Stimulated activated CD8-positive, alpha-beta memory T cell treated with anti-CD3 and anti-CD28 coated beads, Interleukin-2, amount 100 ng/mL, for 48 hours (primary cell): ENCODE measurements at regions not wholly inside any gene's neighbourhood (a gene's known extent, or its start where the extent isn't known, plus 50 kb on each side); places are given as distances from the start of the nearest gene placed in this dataset.
"Not testable (repeated sequence)": the region's sequence is repeated elsewhere in the genome, so short reads cannot be mapped to it uniquely, and the experiment has no call there.

Source experiments
- DNase-seq, 2 donors: peaks; one replicate each; pipeline ENCODE4 v3.0.0-alpha.2; 2020; ENCODE audit warnings: low read depth in 2 of 2

GRCh38 chr2:194819367-194819766, 837.7 kb upstream of the SLC39A10 start:
- DNase-seq: no peak

- no peak for DNase-seq
Measured at GRCh38 chr2:194815475-194815874, 841.6 kb upstream of the SLC39A10 start.

GRCh38 chr2:194802589-194802988, 854.4 kb upstream of the SLC39A10 start:
- no peak for DNase-seq

- DNase-seq: not testable (repeated sequence)
Measured at GRCh38 chr2:194787071-194787470, 870.0 kb upstream of the SLC39A10 start.

GRCh38 chr2:194771394-194771793, 885.6 kb upstream of the SLC39A10 start:
- not testable (repeated sequence) for DNase-seq

- no peak for DNase-seq
Measured at GRCh38 chr2:194769030-194769429, 888.0 kb upstream of the SLC39A10 start.

- DNase-seq: no peak
Measured at GRCh38 chr2:194765723-194766122, 891.3 kb upstream of the SLC39A10 start.

- no peak for DNase-seq
Measured at GRCh38 chr2:194750926-194751325, 906.1 kb upstream of the SLC39A10 start.

- DNase-seq: no peak
Measured at GRCh38 chr2:194745557-194746146, 911.4 kb upstream of the SLC39A10 start.

GRCh38 chr2:194742706-194743105, 914.3 kb upstream of the SLC39A10 start:
- DNase-seq: no peak

GRCh38 chr2:194739217-194739616, 917.8 kb upstream of the SLC39A10 start:
- DNase-seq: no peak

GRCh38 chr2:194735837-194736542, 921.0 kb upstream of the SLC39A10 start:
- DNase-seq: no peak

- no peak for DNase-seq
Measured at GRCh38 chr2:194730266-194730665, 926.8 kb upstream of the SLC39A10 start.

- DNase-seq: no peak
Measured at GRCh38 chr2:194725169-194725568, 931.9 kb upstream of the SLC39A10 start.

- DNase-seq: no peak
Measured at GRCh38 chr2:194723446-194723845, 933.6 kb upstream of the SLC39A10 start.

- no peak for DNase-seq
Measured at GRCh38 chr2:194721227-194721626, 935.8 kb upstream of the SLC39A10 start.

GRCh38 chr2:194720462-194720861, 936.6 kb upstream of the SLC39A10 start:
- no peak for DNase-seq

GRCh38 chr2:194718881-194719280, 938.1 kb upstream of the SLC39A10 start:
- DNase-seq: no peak

GRCh38 chr2:194714541-194714940, 942.5 kb upstream of the SLC39A10 start:
- no peak for DNase-seq

- DNase-seq: no peak
Measured at GRCh38 chr2:194709840-194710239, 947.2 kb upstream of the SLC39A10 start.

- DNase-seq: no peak
Measured at GRCh38 chr2:194706179-194706578, 950.8 kb upstream of the SLC39A10 start.

- DNase-seq: no peak
Measured at GRCh38 chr2:194705398-194705797, 951.6 kb upstream of the SLC39A10 start.

- no peak for DNase-seq
Measured at GRCh38 chr2:194700726-194701125, 956.3 kb upstream of the SLC39A10 start.

- no peak for DNase-seq
Measured at GRCh38 chr2:194700116-194700515, 956.9 kb upstream of the SLC39A10 start.
